GM23338 (cell line): ENCODE measurements at regions not wholly inside any gene's neighbourhood (a gene's known extent, or its start where the extent isn't known, plus 50 kb on each side); places are given as distances from the start of the nearest gene placed in this dataset.
"Not testable (repeated sequence)": the region's sequence is repeated elsewhere in the genome, so short reads cannot be mapped to it uniquely, and the experiment has no call there.

ENCODE experiments used
- CREB1 ChIP-seq: fragments of 250-450 bp; sonication (Bioruptor Pico); IDR thresholded peaks from 2 replicates; pipeline ENCODE4 v1.5.0; 2020; ENCODE audit warnings: low read depth, mild to moderate bottlenecking, moderate library complexity
- EZH2 ChIP-seq: fragments of 200-600 bp; sonication (generic); IDR thresholded peaks from one replicate; pipeline ENCODE4 v1.8.0; 2017; ENCODE audit warnings: antibody characterized with exemption, mild to moderate bottlenecking, low read depth; ENCODE audit not compliant: unreplicated experiment
- EZH2phosphoT487 ChIP-seq: fragments of 200-600 bp; sonication (generic); IDR thresholded peaks from one replicate; pipeline ENCODE4 v1.8.1; 2018; ENCODE audit warnings: antibody characterized with exemption; ENCODE audit not compliant: unreplicated experiment
- JUNB ChIP-seq: IDR thresholded peaks from one replicate; pipeline ENCODE4 v1.6.1; 2016; ENCODE audit warnings: antibody characterized with exemption; ENCODE audit not compliant: unreplicated experiment
- NANOG ChIP-seq: IDR thresholded peaks from 2 replicates; pipeline ENCODE4 v1.6.1; 2016; ENCODE audit warnings: antibody characterized with exemption, borderline replicate concordance
- POLR2AphosphoS5 ChIP-seq: IDR thresholded peaks from 2 replicates; pipeline ENCODE4 v1.6.1; 2016; ENCODE audit warnings: antibody characterized with exemption, low read depth
- REST ChIP-seq: IDR thresholded peaks from one replicate; pipeline ENCODE4 v1.6.1; 2018; ENCODE audit warnings: antibody characterized with exemption; ENCODE audit not compliant: unreplicated experiment
- STAT1 ChIP-seq: IDR thresholded peaks from one replicate; pipeline ENCODE4 v1.6.1; 2016; ENCODE audit warnings: antibody characterized with exemption; ENCODE audit not compliant: unreplicated experiment
- ZNF114 ChIP-seq: fragments of 250-450 bp; sonication (Bioruptor Pico); IDR thresholded peaks from 2 replicates; pipeline ENCODE4 v1.5.0; 2020; ENCODE audit warnings: mild to moderate bottlenecking, moderate library complexity
- ZNF331 ChIP-seq: fragments of 250-450 bp; sonication (Bioruptor Pico); IDR thresholded peaks from 2 replicates; pipeline ENCODE4 v1.5.0; 2020; ENCODE audit warnings: low read depth, mild to moderate bottlenecking, moderate library complexity
- ZNF462 ChIP-seq: fragments of 250-450 bp; sonication (Bioruptor Pico); IDR thresholded peaks from 2 replicates; pipeline ENCODE4 v1.5.0; 2020; ENCODE audit warnings: mild to moderate bottlenecking, moderate library complexity
- TF ChIP-seq, protein P1 (sequence below), 2 experiments: fragments of 200-600 bp in 1 of 2; sonication (generic) in 1 of 2; conservative IDR thresholded peaks; 2 replicates each; pipeline versions ENCODE4 v1.5.1 to v1.6.1; 2016 to 2017; ENCODE audit warnings: antibody characterized with exemption in 2 of 2, low read depth in 2 of 2, mild to moderate bottlenecking in 2 of 2, moderate library complexity in 1 of 2
- TF ChIP-seq, protein P2 (sequence below): IDR thresholded peaks from 2 replicates; pipeline ENCODE4 v1.6.1; 2016; ENCODE audit warnings: antibody characterized with exemption

DNA sequence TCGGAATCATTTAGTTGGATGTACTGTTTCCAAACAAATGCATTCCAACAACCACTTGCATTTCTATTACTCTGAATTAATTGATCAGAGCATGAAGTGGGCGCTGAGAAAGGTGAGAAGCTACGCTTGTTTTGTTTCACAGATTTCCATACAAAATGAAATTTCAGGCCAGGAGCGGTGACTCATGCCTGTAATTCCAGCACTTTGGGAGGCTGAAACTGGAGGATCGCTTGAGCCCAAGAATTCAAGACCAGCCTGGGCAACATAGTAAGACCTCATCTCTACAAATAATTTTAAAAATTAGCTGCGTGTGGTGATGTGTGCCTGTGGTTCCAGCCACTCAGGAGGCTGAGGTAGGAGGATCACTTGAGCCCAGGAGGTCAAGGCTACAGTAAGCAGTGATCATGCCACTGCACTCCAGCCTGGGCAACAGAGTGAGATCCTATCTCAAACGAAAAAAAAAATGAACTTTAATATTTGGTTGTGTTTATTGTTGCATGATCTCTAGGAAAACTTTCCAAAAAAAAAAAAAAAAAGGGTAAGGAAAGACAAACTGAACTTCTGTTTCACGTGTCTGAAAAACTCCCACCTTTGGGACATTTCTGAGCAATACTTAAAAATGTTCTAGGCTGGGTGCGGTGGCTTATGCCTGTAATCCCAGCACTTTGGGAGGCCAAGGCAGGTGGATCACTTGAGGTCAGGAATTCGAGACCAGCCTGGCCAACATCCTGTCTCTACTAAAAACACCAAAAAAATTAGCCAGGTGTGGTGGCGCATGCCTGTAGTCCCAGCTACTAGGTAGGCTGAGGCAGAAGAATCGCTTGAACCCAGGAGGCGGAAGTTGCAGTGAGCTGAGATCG lies 103.1 kb downstream of the TFAP2A start:
- not testable (repeated sequence) for TF ChIP-seq EZH2phosphoT487; EZH2; REST; POLR2AphosphoS5; CREB1 (CRISPR knock-in tag); ZNF462 (CRISPR knock-in tag); NANOG; STAT1; ZNF331 (CRISPR knock-in tag); JUNB; ZNF114 (CRISPR knock-in tag)
- TF ChIP-seq, protein P1, sequence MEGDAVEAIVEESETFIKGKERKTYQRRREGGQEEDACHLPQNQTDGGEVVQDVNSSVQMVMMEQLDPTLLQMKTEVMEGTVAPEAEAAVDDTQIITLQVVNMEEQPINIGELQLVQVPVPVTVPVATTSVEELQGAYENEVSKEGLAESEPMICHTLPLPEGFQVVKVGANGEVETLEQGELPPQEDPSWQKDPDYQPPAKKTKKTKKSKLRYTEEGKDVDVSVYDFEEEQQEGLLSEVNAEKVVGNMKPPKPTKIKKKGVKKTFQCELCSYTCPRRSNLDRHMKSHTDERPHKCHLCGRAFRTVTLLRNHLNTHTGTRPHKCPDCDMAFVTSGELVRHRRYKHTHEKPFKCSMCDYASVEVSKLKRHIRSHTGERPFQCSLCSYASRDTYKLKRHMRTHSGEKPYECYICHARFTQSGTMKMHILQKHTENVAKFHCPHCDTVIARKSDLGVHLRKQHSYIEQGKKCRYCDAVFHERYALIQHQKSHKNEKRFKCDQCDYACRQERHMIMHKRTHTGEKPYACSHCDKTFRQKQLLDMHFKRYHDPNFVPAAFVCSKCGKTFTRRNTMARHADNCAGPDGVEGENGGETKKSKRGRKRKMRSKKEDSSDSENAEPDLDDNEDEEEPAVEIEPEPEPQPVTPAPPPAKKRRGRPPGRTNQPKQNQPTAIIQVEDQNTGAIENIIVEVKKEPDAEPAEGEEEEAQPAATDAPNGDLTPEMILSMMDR (conservative IDR thresholded peaks at IDR 0.05; ENCODE audit: low read depth in 2 of 2), result not testable (repeated sequence)
- TF ChIP-seq, protein P2, sequence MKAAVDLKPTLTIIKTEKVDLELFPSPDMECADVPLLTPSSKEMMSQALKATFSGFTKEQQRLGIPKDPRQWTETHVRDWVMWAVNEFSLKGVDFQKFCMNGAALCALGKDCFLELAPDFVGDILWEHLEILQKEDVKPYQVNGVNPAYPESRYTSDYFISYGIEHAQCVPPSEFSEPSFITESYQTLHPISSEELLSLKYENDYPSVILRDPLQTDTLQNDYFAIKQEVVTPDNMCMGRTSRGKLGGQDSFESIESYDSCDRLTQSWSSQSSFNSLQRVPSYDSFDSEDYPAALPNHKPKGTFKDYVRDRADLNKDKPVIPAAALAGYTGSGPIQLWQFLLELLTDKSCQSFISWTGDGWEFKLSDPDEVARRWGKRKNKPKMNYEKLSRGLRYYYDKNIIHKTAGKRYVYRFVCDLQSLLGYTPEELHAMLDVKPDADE, result not testable (repeated sequence)
